NCI-H460 (cell line): ENCODE measurements at regions not wholly inside any gene's neighbourhood (a gene's known extent, or its start where the extent isn't known, plus 50 kb on each side); places are given as distances from the start of the nearest gene placed in this dataset.

Experiments
- DNase-seq: peaks from one replicate; pipeline ENCODE4 v3.0.0-alpha.2; 2016; ENCODE audit warnings: low read depth; ENCODE audit errors: extremely low read depth

DNA sequence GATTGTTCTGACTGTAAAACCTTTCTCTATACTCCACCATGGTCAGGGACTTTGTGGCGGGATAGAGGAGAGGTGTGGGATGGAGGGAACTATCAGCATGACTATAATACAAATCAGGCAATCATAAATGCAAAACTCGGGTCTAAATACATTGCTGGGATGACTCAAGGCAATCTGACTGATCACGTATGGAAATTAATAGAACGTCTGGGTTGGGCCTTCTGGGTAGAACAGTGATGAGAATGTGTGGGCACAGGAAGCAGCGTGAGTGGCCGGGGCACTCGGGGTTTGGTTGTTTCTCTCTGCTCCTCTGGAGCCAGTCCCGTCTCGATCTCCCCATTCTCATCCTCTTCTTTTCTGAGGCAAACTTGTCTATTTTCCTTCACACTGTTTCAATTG, 485.8 kb downstream of the VRK1 start:
- no peak for DNase-seq

DNA sequence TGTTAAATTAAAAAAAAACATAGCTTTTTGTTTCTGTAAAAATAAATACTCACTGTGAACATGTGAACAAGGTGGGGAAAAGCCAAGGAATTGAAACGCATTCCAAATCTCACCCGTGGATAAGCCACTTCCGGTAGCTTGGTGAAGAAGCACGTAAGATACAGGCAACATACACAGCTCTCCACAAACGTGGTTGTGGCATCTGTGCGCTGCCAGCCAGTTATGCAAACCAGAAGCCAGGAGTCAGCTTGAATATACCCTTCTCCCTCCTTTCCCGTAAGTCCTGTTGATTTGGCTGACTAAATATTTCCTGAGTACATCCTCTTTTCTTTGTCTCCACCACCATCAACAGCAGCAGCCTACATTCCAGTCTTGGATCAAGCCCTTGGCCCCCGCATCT, 486.2 kb downstream of the VRK1 start:
- DNase-seq, result no peak

DNA sequence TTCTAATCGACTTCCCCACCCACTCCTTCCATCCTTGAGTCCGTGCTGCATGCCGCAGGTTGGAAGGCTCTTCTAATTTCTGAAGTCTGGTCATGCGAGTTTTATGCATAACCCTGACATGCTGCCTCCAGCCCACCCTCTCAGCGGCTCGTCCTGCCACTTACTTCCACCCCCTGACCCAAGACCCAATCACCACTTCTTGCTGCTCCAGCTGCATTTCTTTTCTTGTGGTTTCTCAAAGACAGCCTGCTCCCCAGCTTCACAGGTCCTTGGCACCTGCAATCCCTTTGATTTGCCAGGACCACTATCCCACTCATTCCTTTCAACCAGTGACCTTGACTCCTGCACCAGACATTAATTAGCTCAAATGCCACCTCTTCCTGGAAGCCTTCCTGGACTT, 486.7 kb downstream of the VRK1 start:
- DNase-seq, result no peak

DNA sequence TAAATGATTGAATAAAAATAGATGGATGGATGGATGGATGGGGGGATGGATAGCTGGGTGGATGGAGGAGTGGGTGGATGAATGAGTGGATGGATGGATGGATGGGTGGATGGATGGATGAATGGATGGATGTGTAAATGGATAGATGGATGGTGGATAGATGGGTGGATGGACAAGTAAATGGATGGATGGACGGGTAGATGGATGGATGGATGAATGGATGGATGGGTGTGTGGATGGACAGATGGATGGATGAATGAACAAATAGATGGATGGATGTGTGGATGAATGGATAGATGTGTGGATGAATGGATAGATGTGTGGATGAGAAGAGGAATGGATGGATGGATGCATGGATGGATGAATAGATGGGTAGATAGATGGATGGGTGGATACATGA, 490.8 kb downstream of the VRK1 start:
- no peak for DNase-seq

DNA sequence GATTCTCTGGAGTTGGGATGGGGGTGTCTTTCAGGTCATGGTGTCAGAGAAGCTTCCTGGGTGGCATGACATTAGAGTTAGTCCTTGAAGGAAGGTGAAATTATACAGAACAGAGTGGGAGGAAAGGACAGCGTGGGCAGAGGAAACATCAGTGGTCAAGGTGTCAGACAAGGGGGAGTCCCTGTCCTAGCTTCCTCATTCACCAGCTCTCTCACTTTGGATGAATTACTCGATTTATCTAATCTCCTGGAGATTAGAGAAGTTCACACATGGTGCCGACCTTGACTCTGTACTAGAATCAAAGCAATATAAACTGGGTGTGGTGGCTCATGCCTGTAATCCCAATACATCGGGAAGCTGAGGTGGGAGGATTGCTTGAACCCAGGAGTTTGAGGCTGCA, 492.9 kb downstream of the VRK1 start:
- DNase-seq, result no peak

DNA sequence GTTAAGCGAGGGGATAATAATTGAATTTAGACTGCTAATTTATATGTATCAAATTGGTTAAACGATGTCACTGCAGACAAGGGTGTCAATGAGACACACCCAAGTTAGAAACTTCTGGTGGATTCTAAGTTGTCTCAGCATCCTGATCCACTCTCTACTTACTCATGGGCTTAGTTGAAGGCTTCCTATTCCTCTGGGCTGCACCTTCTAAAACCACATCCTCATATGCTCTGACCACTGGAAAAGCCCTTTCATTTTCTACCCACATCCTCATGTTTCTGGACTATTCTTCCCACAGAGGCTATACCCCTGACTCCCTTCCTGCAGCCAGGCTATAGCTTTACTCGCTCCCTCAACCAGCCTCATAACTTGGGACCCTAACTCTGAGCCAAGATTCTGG, 493.8 kb downstream of the VRK1 start:
- no peak for DNase-seq

DNA sequence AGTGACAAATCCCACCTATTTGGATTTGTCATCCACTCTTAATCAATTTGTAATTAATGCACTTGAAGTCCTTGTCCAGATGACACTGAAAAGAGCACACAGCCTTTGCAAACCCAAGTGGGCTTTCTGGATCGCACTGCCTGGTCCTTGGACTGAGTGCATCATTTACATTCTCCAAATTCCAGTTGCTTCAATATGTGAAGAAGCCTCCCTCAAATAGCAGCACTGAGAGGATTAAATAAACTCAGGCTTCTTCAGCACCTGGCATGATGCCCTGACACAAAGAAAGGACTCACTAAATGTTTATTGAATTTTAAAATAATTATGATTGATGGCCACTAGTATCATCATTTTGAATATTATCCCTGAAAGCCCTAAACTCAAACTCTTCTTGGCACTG, 496.5 kb downstream of the VRK1 start:
- no peak for DNase-seq

DNA sequence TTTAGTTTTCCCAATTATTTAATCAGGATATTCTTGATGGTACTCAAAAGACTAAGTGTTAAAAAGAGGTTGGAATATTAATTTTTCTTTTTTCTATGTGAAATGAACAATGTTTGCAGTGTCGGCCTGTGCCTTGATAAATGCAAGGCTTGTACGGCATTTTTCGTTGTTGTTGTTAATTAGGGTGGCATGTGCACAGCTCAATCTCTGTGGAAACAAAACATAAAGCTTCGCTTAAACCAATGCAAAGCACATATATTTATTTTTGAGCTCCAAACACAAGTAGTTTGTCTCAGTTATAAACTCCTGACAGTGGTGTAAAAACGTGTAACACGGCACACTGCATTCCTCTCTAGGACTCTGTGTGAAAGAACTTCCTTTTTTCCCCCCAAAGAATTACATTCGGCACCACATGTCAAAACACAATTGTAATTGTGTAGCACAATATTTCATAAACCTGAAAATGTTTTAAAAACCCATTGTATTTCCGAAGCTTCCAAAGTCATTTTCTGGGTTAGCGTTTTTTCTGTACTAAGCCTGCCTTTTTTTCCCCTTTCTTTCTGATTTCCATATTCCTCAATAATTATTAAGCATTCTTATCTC, 498.0 kb downstream of the VRK1 start:
- DNase-seq, result no peak

DNA sequence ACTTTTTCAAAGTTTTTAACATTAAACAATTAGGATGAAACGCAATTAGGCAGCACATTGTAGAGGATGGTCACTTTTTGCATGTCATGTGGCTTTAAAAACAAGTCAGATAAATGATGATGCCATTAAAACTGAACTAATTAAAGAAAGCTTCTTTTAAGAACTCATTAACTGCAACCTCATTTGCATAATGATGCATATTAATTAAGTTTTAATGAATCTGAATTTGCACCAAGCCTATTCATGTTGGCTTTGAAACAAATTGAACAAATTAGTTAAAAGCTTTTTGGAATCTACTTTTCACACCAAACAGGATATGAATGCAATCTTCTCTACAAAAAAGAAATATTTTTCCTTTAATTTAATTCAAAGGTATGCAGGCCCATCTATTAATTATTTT, 499.0 kb downstream of the VRK1 start:
- no peak for DNase-seq

DNA sequence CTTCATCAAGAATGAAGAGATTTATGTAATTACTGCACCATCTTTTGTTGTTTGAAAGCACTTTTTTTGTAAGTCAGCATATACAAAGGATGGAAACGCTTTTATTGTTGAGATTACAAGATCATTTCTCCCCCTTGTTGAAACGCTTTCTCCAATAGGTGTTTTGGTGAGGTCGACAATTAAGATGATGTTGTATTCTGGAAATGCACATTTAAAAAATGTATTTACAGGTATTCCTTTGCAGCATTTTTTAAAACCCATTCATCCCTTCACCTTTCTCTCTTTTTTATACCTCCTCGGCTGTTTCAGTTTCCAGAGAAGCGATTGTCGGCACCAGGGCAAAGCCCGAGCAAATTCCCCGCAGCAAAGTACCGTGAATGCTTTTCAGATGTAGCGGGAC, 499.9 kb downstream of the VRK1 start:
- DNase-seq, result no peak

DNA sequence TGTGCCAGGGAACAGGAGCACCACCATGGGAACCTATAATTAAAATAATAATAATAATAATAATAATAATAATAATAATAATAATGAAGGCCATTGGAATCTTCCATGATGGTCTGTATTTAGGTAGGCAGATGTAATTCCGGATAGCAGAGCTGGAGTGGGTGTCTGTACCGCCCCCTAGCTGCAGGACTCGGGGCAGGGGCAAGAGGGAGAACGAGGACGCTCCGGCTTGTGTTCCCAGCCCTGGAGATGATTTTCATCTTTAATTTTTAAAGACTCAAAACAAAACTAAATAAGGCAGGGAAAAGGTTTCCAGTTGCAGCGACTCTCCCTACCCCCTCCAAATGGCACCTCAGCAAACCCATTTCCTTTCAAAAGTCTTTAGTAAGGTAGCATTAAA, 501.1 kb downstream of the VRK1 start:
- no peak for DNase-seq

DNA sequence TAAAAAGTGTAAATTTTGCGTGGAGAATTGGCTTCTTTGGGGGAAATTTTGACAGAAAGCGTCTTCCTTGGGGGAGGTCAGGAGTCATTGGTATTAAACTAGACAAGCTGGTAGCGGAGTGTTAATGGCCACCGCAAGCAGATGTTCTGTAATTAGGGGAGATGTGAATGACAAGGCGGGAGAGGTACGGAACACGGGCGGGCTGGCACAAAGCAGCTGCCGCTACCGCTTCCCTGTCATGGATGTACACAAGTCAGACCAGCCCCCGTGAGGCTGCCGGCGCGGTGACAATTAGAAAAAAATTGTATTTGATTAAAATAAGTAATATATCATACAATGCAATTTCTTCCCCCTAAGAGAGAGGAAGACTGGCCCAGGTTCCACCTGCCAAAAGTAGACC, 501.6 kb downstream of the VRK1 start:
- no peak for DNase-seq

DNA sequence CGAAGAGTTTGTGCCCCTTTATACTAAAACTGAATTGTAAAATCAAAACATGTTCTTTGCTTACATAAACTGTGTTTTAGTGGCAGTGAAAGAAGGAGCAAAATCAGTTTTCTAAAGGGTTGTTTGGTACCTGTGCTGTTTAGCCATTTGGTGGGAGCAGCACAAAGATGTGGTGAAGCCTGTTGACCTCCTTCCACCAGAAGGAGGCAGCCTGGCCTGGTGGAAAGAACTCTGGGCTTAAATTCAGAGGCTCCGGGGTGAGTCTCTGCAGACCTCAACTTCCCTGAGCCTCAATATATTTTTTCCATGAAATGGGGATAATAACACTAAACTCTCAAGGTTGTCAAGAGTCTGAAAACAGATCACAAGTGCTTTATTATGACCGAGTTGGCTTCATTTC, 502.5 kb downstream of the VRK1 start:
- DNase-seq, result no peak

DNA sequence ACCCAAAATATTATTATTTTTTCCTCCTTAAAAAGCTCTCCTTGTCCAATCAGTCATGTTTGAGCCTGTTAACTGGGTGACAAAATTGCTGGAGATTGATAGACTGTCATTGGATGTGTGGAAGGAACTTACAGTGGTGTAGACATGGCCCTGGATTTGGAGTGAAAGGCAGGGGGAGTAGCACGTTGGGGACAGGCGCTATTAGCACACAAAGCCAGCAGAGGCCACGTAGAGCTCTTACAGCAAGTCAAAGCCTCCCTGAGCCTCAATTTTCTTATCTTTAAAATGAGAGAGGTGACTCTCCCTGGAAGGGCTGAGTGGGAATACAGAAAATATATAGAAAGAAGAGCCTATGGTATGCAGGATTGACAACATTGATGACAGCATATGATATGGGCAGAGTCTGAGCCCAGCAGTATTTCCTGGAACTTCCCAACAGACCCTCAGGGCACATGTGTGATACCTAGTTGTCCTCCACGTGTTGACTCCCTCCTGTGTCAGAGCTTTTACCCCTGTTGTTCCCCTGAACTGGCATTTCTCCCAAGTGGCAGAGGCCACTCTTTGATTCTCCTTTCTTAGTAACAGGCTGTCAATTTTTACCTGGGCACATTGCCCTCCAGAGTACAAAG, 504.9 kb downstream of the VRK1 start:
- no peak for DNase-seq

DNA sequence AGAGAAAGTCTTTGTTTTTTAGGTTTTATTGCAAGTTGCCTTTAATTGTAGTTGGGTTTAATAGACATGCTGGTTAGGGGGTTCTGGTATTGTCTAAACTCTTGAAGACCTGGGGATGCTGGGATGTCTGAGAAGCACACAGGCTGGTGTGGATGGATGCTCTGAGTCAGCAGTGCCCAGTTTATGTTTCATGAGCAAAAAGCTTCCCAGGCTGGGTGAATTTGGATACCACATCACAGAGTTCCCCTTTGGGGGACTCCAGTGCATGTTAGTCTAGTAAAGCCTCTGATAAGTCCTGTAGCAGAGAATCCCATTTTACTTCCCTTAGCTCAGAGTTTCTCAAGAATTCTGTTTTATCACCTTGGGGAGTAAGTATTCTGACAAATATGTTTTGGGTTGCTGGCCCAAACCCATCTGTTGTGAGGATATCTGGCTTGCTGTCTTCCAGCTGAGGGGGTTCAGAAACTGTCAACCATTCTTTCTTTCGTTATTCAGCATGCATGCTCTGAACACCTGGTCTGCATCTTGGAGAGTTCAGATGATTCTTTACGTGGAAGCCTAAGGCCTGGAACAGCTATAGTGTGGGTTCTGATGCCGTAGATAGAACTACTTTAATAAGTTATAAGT, 509.1 kb downstream of the VRK1 start:
- DNase-seq, result no peak

DNA sequence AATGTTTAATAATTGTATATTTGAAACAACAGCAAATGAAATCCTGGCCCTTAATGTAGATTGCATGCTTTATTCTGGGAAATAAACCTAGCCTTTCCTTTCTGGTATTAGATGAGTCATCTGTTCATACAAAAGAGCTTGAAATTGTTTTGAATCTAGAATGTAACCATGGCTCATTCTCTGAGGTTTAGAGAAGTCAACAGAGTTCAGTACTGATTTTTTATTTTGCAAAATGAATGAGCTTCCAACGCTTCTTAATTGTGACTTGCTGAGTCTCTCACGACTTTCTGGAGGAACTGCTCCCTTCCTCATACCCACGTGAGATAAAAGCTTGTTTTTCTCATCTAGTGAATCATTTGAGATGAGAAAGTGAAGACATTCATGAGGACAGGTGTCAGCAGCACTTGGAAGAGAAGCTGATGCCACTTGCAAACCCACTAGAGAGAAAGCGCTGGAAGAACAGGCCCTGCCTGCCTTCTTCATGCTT, 509.6 kb downstream of the VRK1 start:
- no peak for DNase-seq

DNA sequence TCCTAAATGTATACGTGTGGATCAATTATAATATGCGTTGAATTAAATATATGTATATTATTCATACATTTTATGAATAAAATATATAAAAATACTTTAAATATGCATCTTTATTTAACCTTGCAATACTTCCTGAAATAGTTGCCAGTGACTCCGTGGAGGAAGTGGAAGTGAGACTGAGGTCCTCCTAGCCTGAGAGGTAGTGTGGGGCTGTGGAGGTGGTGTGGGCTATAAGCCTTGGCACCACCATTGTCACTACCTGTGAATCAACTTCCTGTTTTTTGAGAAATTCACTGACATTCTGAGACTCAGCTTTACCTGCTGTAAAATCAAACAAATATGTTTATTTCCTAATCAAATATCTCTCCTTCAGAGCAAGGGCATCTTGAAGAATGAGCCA, 514.2 kb downstream of the VRK1 start:
- DNase-seq, result no peak

DNA sequence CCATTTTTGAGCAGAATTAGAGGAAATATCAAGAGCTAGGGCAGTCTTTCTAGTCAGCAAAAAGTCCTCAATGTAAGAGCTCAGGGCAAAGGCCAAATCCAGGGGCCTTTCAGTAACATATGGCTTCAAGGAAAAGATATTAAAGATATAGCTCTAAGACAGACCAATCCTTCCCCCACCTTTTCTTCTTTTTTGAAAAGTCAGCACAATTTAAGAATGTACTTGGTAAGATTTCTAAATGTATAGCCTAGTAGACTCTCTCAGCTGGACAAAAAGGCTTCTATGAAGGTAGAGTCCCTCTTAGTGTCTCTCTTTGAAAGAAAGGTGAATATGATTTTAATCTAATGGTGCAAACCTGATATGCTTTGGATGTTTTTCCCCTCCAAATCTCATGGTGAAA, 515.7 kb downstream of the VRK1 start:
- no peak for DNase-seq

DNA sequence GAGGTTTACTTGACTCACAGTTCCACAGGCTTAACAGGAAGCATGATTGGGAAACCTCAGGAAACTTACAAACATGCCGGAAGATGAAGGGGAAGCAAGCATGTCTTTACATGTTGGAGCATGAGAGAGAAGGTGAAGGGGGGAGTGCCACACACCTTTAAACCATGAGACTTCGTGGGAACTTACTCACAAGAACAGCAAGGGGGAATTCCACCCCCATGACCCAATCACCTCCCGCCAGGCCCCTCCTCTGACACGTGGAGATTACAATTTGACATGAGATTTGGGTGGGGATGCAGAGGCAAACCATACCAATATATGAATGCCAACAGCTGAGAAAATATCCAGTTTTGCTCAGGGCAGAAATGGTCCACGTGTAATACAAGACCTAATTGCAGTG, 518.6 kb downstream of the VRK1 start:
- no peak for DNase-seq

DNA sequence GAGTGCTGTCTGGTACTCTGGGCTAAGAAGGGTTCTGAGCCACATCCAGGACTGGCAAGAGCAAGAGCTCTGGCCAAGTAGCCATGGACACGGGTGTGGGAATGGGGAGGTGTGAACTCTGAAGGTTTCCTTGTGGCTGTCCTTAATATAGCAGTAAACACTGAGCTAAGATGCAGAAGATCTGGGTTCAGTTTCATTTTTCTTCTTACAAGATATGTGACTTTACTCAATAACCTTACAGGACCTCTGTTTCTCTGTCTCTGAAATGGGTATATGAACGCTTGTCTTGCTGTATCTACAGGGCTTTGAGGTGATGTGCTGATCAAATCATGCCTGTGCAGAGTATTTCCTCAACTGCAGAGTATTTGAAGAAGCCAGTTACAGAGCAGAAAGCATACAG, 521.2 kb downstream of the VRK1 start:
- DNase-seq, result no peak

DNA sequence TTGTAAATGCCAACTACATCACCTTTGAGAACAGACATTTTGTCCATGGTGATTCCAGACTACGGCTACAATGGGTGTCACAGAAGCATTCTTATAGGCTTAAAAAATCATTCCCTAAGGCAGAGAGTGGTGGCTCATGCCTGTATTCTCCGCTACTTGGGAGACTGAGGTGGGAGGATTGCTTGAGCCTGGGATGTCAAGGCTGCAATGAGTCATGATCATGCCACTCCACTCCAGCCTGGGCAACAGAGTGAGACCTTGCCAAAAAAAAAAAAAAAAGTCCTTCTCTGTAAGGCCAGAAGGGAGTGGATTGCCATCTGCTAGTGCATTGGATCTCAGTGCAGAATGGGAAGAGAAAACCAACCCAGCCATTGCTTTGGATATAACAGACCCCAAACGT, 522.5 kb downstream of the VRK1 start:
- DNase-seq, result no peak

DNA sequence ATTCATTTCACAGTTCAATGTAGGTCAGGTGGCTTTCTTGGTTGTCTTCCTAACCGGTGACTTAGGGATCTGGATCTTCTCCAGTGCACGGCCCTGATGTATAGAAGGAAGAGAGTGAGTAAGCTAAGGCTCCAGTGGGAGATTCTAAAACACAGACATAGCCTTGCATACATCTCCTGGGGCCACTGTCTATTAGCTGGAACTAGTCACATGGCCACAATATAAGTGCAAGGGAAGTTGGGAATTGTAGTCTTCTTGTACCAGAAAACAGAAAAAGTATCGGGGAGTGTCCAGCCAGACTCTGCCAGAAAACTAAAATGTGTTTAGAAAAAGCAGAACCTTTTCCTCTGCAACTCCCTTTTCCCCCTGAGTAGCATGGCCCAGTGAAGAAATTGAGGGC, 531.6 kb downstream of the VRK1 start:
- DNase-seq, result no peak

DNA sequence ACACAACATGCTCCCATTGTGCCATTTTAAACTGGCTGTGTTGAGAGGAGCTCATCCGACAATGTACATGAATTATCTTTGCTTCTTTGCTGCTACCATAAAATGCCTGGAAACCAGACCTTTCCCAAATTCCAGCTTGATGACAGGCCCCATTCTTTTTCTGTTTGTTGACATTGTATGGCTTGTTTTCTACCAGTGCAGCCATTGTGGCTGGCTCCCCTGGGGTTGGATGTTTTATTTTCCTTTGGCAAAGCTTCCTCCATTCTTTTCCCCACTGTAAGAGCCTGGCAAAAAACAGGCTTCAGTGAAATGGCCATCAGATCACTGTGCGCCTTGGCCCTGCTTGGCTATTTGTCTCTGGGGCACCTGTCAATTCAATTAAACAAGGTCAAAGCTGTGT, 532.5 kb downstream of the VRK1 start:
- no peak for DNase-seq
